ENCODE measurements at regions not wholly inside any gene's neighbourhood (a gene's known extent, or its start where the extent isn't known, plus 50 kb on each side); places are given as distances from the start of the nearest gene placed in this dataset.
"Not testable (repeated sequence)": the region's sequence is repeated elsewhere in the genome, so short reads cannot be mapped to it uniquely, and the experiment has no call there.

DNA sequence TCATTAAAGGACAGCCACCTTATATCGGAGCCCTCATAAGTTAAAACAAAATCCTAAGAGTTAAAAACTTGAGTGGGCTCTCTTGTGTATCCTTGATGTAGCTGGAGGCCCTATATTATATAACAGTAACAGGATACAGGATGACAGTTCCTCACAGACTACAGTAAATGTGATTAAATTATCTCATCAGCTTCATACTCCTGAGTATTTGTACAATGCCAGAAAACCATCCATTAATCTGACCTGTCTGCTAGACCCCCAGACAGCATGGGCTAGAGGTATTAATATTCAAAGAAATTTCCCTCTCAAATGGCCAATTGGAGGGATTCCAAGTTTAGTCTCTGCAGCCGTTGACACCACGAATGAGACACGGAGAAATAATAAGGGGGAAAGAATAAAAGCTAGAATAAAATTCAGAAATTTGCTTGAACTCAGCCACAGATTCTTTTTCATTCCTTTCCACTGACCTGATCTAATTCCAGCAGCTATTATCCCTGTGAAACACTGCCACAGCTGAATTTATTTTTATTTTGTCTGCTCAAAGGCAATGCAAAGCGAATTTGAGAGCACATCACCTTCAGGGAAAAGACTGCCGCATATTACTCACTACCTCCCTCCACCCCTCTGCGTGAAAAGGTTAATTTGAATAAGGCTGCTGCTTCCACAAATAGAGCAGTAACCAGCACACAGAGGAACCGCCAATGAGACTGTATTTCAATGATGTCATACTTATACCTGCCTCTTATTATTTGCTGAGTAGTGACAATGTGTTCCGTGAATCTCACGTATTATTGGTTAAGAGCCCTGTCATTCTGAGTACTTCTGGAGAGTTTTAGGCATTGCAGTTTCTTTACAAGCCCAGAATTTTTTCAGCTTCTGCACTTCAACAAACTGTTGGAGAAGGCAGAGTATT lies 155.9 kb upstream of the KLF12 start:
- DNase-seq (ENCODE audit: low read depth in 2 of 2), result peak in 1 of 2 donors; percentile 25

DNA sequence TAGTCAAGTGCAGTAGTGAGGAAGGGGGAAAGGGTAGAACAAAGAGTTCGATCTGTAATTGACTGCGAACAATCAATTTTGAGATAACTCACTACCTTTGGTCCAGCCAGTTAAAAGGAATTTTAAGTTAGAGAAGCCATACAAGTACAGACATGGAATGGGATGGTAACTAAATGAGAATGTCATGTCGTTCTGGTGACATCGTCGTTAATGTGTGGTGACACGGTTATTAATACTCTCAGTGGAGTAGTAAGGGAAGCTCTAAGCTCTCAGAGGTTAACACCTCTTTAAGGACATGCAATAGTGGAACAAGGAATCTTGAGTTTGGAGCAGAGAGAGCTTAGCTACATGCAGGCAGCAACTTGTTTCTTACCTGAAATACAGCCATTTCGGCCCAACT lies 154.9 kb upstream of the KLF12 start:
- DNase-seq (ENCODE audit: low read depth in 2 of 2), result no peak

DNA sequence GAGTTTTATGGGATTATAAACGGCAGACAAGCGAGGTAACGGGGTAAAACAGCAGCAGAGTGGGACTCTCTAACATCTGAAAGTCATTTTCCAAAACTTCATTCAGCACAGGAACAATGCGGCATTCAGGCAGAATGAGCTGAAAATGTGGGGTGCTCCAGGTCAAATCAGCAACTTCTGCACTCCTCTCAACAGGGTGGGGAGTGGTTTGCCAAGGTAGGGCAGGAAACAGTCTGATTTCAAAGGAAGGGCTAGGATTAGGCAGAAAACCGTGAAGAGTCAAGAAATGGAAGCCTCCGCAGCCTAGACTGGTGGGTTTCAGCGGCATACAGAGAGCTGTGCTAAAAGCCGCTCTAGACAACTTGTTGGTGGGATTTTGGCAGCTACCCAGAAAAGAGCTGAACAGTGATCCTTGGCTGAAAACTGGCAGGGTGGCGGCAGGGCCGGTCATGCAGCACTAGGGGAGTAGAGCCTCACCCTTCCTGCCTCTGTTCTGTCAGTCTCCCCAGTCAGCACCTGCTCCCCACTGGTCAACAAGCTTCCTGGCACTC lies 154.2 kb upstream of the KLF12 start:
- DNase-seq (ENCODE audit: low read depth in 2 of 2), result no peak

DNA sequence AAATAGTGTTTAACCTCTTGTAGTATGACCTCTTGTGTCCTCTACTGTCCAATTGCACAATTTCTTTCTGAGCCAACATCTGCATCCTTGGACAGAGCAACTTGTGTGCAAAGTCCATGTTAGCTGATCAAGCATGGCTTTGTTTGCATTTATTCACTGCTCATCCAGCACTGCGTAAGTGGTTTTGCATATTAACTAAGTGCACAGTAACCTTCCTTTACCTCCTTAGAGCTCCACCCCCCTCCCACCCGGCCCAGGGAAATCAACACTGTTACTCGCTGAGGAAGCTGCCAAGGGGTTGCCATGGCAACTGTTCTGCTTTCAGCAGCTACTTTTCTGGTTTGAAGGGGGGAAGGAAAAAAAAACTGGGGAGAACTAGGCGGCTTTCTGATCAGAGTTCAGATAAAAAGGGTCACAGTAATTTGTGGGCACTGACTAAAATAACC lies 153.5 kb upstream of the KLF12 start:
- peak; percentile 76 for DNase-seq (ENCODE audit: low read depth in 2 of 2)

DNA sequence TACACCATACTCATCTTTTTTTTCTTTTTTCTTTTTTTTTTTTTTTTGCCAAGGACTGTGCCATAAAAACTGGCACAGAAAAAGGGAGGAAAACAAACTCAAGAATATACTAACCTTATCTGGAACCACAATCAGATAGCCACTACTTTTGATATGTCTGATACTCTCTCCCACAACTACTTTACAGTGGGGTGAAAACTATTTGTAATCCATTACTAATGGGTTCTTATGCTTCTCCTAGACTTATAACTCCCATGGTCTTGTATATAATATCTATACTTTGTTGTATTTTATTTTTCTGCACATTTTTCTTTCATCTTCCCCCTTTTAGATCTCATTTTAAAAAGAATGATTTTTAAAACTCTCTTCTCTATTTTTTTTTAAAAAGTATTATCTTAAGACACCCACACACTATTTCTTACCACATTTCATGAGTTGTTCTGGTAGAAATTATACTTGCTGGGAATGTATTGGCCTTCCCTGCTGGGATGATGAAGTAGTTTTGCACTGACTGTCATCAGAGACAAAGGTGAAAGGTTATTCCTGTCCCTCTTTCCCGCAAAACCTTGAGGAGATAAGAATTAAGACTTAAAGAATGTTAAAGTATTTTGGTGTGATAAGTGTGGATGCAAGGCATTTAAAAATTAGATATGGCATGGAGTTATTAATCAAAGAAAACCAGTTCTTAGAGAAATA lies 146.7 kb upstream of the KLF12 start:
- no peak for DNase-seq (ENCODE audit: low read depth in 2 of 2)

DNA sequence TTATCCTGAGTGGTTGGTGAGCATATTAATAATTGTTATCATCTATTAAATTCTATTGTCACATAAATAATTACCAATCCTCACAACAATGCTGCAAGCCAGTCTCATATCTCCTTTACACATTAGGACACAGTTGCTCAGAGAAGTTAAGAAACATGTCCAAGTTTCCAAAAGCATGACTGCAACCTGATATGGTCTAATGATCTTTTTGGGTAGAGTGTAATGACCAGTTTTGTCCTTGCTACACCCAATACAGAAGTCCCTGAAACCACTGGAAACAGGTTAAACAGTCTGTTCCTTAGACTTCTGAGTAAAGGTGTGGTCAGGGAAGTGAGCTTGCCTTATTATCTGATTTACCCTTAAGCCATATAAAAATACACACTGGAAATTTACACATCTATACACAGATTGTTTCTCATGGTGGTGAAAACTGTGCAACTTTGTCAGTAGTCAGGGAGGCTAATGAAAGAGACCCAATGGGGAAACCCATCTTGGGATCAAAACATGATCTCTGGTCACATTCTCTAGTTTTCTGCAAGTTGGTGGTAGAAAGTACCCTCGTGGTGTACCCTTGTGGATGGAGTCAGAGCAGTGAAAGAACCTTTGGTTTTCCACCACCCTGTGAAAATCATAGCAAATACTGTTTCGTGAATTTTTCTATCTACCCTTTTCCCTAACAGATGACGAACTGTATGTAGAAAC lies 146.0 kb upstream of the KLF12 start:
- no peak for DNase-seq (ENCODE audit: low read depth in 2 of 2)

DNA sequence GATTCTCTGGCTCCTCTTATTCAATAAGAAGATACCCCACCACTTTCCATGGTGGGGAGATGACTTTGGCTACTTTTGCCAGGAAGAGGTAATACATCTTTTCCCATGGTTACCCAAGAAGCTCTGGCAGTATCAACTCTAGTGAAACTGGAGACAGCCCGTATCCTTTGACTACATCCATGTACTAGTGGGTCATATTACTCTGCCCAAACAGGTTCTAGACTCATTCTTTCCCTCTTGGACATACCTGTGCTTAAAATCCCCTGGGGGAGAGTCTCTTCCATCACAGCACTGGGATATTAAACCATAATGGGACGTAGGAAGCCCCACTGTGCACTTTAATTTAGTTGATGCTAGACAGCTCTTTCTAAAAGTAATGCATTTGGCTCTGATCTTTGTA lies 144.7 kb upstream of the KLF12 start:
- no peak for DNase-seq (ENCODE audit: low read depth in 2 of 2)

DNA sequence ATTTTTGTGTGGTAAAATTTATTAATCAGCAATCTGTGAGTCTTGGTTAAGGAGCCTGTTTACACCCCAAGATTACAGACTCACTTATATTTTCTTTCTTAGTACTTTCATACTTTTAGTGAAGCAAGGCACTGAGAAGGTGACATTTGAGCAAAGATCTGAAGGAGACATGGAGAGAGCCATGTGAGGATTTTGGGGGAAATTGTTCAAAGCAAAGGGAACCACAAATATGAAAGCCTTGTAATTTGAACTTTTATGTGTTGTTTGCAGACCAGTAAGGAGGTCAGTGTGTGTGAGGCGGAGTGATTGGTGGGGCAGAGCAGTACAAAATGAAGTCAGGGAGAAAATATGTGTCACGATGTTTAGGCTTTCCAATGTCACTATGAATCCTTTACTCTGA lies 140.7 kb upstream of the KLF12 start:
- DNase-seq (ENCODE audit: low read depth in 2 of 2), result no peak

DNA sequence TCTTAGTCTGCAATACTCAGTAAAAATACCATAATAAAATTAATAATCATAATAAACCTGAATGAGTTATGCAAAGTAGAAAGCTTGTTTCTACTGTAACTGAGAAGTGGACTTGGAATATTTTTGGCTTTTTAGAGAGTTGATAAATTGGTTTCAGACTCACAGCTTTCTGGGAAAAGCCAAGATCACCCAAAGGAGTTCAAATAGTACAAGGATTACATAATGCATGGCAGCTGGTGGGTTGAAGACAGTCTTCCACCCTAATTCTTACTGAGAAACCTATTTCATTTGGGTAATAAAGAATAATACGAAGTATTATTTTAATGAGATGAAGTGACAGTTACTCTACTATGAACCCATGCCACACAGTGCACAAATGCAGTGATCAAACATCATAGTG lies 139.4 kb upstream of the KLF12 start:
- DNase-seq (ENCODE audit: low read depth in 2 of 2), result no peak

DNA sequence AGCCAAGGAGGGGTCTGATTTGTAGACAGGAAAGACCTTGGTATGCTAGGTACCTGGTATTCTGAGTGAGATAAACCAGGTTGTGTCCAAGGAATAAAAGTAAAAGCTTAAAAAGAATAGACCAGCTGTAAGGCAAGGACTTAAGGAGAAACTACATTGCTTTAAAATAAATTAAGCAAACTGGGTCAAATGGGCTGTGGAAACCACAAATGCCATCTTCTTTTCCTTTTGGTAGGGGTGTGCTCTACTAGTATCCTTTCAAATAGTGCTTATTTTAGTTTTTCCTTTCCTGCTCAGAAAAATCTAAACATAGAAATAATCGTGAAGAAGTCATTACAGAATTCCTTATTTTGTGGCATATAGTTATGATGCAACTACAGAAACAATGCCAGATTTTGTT lies 138.6 kb upstream of the KLF12 start:
- DNase-seq (ENCODE audit: low read depth in 2 of 2), result no peak

DNA sequence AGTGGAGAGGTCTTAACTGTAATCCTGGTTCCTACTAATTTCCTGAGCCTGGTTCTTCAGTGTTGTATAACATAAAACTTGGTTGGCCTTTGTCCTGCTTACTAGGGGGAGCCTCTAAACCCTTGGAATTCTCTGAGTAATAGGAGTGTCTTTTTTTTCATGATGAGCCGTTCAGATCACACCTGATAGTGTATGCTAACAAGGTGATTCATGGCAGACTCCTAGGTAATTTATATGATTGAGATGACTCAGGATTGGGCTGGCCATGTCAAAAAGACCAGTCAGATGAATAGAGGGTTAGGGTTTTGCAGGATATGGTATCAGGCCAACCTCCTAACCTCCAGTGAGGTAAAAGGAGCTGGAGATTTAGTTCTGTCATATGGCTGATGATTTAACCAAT lies 135.8 kb upstream of the KLF12 start:
- no peak for DNase-seq (ENCODE audit: low read depth in 2 of 2)

DNA sequence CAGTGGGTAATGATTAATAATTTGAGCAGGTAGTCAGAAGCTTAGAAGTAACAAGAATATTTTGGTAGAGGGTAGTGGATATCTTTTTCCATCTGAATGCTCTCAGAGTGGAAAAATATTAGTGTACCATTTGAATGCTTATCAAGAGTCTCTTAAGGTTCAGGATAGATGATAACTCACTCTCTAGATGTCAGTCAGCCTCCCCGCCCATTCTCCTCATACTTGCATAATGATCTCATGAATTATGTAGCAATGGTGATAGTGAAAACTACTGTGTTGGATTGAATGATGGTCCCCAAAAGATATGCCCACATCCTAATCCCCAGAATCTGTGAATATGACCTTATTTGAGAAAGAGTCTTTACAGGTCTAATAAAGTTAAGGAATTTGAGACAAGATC lies 132.7 kb upstream of the KLF12 start:
- no peak for DNase-seq (ENCODE audit: low read depth in 2 of 2)

DNA sequence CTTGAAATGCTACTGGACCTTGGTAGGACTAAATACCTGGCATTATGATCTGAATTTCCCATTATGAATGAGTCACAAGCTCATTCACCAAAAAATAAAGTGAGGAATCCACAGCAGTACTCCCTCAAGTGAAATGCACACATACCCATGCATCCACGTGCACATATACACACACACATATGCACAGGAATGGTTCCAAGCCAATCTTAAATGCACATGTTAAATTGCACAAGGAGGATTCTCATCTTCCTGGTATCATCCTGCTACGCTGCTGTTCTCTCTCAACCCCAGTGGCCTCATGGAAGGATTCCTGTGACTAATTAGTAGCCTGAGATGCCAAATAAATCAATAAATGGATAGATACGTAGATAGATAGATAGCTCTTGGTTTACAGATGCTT lies 132.1 kb upstream of the KLF12 start:
- DNase-seq (ENCODE audit: low read depth in 2 of 2), result no peak

DNA sequence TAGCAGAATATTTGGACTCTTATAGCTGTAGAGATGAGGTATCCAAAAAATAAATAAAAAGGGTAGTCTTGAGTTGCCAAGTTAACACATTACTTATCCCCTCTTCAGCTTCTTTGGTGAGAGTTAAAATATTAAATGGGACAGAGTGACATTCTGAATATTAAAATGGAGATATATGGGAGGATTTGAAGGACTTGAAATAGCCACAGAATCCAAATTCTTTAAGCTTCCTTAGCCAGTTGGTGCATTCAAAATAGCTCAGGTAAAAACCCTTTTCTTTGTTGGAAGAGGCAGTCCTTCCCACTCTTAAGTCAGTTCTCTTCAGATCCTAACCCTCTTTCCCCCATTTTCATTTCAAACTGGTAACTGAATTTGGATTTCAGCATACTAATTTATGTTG lies 130.1 kb upstream of the KLF12 start:
- no peak for DNase-seq (ENCODE audit: low read depth in 2 of 2)

DNA sequence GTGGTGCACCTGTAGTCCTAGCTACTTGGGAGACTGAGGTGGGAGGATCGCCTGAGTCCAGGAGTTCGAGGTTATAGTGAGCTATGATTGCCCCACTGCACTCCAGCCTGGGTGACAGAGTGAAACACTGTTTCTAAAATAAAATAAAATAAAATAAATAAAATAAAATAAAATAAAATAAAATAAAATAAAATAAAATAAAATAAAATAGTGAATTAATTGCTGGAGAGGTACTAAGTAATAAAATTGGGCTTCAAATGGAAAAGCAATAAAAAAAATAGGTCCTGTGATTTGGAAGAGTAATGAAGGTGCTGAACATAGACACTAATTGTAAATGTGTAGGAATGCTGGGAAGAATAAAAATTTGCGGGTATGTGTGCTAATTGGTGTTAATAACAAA lies 126.2 kb upstream of the KLF12 start:
- not testable (repeated sequence) for DNase-seq (ENCODE audit: low read depth in 2 of 2)

DNA sequence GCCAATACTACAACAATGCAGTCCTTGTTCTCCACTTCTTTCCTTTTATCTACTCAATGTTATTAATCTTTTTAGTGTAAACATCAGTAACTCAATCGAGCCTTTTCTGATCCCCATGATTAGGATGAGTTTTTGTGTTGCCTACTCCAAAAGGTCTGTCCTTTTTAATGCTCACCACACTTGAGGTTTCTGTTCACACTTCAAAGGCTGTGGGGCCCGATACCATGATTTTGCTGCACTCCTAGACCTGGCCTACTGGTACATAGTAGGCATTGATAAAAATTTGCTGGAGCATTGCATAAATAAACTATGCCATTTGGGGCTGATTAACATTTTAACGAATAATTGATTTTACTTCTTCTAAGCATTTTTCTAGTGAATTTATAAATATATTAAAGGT lies 125.4 kb upstream of the KLF12 start:
- DNase-seq (ENCODE audit: low read depth in 2 of 2), result no peak

DNA sequence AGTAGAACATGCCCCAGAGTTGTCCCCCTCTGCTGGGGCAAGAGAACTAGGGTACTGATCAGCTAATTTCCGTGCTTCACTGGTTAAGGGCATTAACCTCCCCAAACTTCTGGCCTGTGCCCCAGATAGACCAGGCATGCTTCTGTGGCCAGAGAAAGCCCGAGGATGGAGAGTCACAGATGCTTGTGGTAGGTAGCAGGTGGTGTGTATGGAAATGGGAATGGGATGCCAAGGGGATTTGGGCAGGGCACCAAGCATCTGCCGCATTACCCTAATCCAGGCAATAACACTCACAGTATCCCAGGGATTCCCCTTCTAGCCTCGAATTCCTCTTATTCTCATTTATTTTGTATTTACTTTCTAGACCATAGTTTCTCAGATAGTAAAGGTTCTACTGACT lies 124.8 kb upstream of the KLF12 start:
- no peak for DNase-seq (ENCODE audit: low read depth in 2 of 2)

DNA sequence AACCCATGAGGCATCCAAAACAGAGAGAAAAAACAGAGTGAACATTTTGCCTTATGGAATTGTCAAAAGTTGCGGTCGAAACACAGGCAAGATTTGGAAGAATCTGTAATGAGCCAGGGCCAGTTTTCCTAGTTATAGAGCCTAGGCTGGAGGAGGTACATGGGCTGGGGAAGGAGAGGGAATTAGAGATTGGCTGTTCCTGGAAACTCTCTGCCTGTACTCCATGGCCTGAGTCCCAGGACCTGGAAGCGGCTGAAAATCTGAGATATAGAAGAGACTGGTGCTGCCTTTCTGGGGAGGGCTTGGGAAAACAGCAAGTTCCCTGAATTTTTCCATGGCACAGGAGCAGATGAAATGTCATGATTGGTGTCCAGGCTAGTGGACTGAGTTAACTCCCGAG lies 122.8 kb upstream of the KLF12 start:
- DNase-seq (ENCODE audit: low read depth in 2 of 2), result no peak

DNA sequence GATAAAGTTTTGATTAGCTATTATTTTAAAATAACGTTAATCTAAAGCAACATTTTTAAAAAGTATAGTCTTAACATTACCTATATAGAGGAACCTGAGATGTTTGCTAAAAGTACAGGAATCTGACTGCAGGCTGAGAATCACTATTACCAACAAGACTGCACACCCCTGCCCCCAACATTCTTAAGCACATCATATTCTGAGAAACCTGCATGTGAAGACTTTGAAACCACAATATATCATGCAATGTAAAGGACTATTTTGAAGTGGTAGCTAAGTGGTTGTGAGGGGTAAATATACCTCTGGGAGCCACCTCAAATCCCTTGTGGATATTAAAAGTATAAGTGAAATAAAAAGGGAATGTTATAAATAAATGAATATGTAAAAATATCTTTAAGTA lies 119.0 kb upstream of the KLF12 start:
- DNase-seq (ENCODE audit: low read depth in 2 of 2), result no peak

DNA sequence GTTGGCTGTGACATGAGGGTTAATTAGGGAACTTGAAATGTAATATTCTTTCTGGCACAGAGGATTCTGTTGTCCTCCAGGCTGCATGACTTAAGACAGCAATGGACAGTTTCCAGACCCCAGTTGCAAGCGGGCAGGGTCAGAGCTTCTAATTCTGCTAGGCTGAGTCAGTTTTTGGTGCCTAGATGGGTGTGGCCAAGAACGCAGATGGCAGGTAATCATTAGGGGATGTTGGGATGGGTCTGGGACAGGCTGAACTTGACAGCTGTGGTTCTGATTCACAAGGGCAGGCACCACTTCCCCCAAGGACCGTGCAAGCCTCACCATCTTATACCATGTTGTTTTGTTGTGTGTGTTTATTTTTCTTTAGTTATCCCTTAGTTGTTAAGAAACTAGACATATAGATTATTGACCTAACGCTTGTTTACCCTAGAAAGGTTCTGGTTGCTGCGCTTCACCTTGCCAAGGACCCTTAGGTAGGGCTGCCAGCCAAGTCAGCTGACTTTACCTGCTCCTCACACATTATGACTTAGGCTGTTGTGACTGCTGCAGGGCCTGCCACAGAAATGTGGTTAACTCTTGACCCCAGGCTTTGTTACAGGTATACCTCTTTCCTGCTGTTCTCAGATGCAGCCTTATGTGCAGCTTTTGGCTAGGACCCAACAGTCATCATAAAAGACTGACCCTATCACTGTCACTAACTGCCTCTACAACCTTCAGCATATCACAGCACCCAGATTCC lies 117.7 kb upstream of the KLF12 start:
- DNase-seq (ENCODE audit: low read depth in 2 of 2), result no peak

DNA sequence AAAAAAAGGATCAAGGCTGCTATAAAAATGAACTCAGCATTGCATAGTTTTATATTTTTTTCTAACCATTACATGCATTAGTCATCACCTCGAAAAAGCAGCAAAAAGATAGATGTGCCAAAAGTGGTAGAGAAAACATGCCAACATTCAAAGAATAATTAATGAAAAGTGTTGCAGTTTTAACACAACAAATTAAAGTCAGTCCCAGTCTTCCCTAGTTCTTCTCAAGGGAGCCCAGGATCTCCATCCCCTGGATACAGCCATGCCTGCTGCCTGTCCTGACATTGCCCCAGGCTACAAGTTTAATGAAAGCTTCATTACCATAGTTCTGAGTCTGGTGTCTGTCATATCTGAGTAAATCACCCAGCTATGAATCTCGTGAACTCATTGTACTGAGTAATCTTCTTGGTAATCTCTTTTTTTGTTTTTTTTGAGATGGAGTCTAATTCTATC lies 116.6 kb upstream of the KLF12 start:
- DNase-seq (ENCODE audit: low read depth in 2 of 2), result no peak

DNA sequence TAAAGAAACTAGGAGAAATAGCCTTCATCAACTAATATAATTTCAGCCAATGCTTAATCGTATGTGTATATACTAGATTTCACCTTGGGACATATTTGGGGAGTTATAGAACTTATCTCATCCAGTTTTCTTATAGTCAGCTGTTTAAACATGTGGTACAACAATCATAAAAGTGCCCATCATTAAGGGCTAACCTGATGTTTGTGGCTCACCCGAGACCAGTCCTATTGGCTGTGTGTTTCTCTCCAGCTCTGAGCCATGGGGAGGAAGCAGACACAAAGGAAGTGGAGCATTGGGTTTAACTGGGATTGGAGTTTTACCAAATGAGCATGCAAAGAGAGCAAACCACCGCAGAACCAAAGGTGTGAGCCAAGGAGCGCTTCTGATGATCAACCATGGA lies 114.3 kb upstream of the KLF12 start:
- DNase-seq (ENCODE audit: low read depth in 2 of 2), result no peak

Data from stimulated activated CD8-positive, alpha-beta memory T cell treated with anti-CD3 and anti-CD28 coated beads, Interleukin-7, amount 100 ng/mL, for 4 hours (primary cell).